ENCODE measurements at regions not wholly inside any gene's neighbourhood (a gene's known extent, or its start where the extent isn't known, plus 50 kb on each side); places are given as distances from the start of the nearest gene placed in this dataset.
A peak's percentile ranks its signal among the peaks of the same experiment; 100 is the strongest.
"Not testable (repeated sequence)": the region's sequence is repeated elsewhere in the genome, so short reads cannot be mapped to it uniquely, and the experiment has no call there.

DNA sequence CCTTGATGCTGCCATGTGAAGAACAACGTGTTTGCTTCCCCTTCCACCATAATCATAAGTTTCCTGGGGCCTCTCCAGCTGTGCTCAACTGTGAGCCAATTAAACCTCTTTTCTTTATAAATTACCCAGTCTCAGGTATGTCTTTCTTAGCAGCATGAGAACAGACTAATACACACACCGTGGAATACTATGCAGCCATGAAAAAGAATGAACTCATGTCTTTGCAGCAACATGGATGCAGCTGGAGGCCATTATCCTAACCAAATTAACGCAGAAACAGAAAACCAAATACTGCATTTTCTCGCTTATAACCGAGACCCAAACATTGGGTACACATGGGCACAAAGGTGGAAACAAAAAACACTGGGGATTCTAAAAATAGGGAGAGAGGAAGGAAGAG is 286.7 kb upstream of the MINDY3 start:
- Histone ChIP-seq H3K9me3 (ENCODE audit: control insufficient read depth, low read length) (peaks cover 4% of the 10 kb centered on the region), H2BK120ac (ENCODE audit: low read depth, low read length) (no peak overlapping the region), H3K23ac (ENCODE audit: low read length in 2 of 2) (no peak overlapping the region), H3K18ac (ENCODE audit: low read depth in 1 of 2, low read length in 2 of 2) (no peak overlapping the region), H2BK15ac (ENCODE audit: low read depth, poor library complexity, severe bottlenecking) (no peak overlapping the region), H2AK5ac (ENCODE audit: low read length, severe bottlenecking) (no peak overlapping the region), H3K27ac (ENCODE audit: low read length, poor library complexity, severe bottlenecking) (no peak overlapping the region), H3K14ac (ENCODE audit: low read length in 2 of 2) (no peak overlapping the region), H3K4ac (ENCODE audit: low read depth in 1 of 2, low read length in 2 of 2) (no peak overlapping the region), H4K91ac (ENCODE audit: low read length) (no peak overlapping the region), H3K4me1 (ENCODE audit: control insufficient read depth, insufficient read depth, low read depth, low read length) (no peaks in the 10 kb centered on the region), H3K4me2 (ENCODE audit: low read length, poor library complexity, severe bottlenecking) (no peak overlapping the region), H2BK5ac (ENCODE audit: low read depth, low read length, poor library complexity, severe bottlenecking) (no peak overlapping the region), H3K27me3 (ENCODE audit: control insufficient read depth in 1 of 2, insufficient read depth in 1 of 2, low read length in 2 of 2) (no peaks in the 10 kb centered on the region), H3K9ac (ENCODE audit: low read length) (no peak overlapping the region), H2AFZ (ENCODE audit: low read depth, low read length) (no peak overlapping the region), H3K4me3 (ENCODE audit: insufficient read depth in 1 of 2, low read depth in 1 of 2, low read length in 2 of 2) (no peak overlapping the region), H3K36me3 (ENCODE audit: control insufficient read depth in 1 of 2, insufficient read depth in 2 of 2, low read depth in 1 of 2, low read length in 2 of 2) (no peaks in the 10 kb centered on the region), H2BK12ac (ENCODE audit: low read length in 2 of 2) (no peak overlapping the region), H4K8ac (ENCODE audit: low read length) (no peak overlapping the region), H3K79me1 (replicated peaks; ENCODE audit: low read length, poor library complexity, severe bottlenecking) (no peaks in the 10 kb centered on the region)
- no peak for DNase-seq
- 66% methylated on average over 4 of the region's 5 CpGs for WGBS

DNA sequence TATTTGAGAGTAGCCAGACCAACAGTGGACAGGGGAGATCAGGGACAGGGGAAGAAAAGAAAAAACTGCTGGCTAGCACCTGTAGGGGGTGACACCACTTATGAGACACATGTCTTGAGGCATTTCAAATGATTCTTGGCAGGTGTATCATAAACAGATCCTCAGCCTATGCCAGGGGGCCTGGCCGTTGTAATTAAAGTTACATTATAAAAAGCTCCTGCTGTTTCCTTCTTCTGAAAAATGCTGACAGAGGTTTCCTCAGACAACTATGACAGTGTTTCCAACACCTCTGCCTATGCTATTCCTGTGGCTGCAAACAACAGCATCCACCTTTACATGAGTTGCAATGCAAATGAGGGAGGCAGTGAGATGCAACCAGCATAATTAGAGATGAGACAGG is 281.0 kb upstream of the PTER start:
- no peak overlapping the region for H3K4me3 ChIP-seq (ENCODE audit: insufficient read depth in 1 of 2, low read depth in 1 of 2, low read length in 2 of 2)
- no peaks in the 10 kb centered on the region for H3K79me1 ChIP-seq (replicated peaks; ENCODE audit: low read length, poor library complexity, severe bottlenecking)
- 61% methylated on average over 1 of the region's 1 CpG for WGBS
- peak overlapping the region; percentile 25 for H2BK5ac ChIP-seq (ENCODE audit: low read depth, low read length, poor library complexity, severe bottlenecking)
- H3K4me1 ChIP-seq (ENCODE audit: control insufficient read depth, insufficient read depth, low read depth, low read length) = no peaks in the 10 kb centered on the region
- DNase-seq = no peak
- H4K91ac ChIP-seq (ENCODE audit: low read length) = no peak overlapping the region
- H3K27ac ChIP-seq (ENCODE audit: low read length, poor library complexity, severe bottlenecking) = no peak overlapping the region
- H3K36me3 ChIP-seq (ENCODE audit: control insufficient read depth in 1 of 2, insufficient read depth in 2 of 2, low read depth in 1 of 2, low read length in 2 of 2) = no peaks in the 10 kb centered on the region
- H2AFZ ChIP-seq (ENCODE audit: low read depth, low read length) = no peak overlapping the region
- no peak overlapping the region for H3K14ac ChIP-seq (ENCODE audit: low read length in 2 of 2)
- H3K27me3 ChIP-seq (ENCODE audit: control insufficient read depth in 1 of 2, insufficient read depth in 1 of 2, low read length in 2 of 2) = no peaks in the 10 kb centered on the region
- H4K8ac ChIP-seq (ENCODE audit: low read length) = no peak overlapping the region
- no peak overlapping the region for H2AK5ac ChIP-seq (ENCODE audit: low read length, severe bottlenecking)
- H2BK15ac ChIP-seq (ENCODE audit: low read depth, poor library complexity, severe bottlenecking) = no peak overlapping the region
- H3K4me2 ChIP-seq (ENCODE audit: low read length, poor library complexity, severe bottlenecking) = no peak overlapping the region
- peaks cover 7% of the 10 kb centered on the region for H3K9me3 ChIP-seq (ENCODE audit: control insufficient read depth, low read length)
- no peak overlapping the region for H3K23ac ChIP-seq (ENCODE audit: low read length in 2 of 2)
- no peak overlapping the region for H3K9ac ChIP-seq (ENCODE audit: low read length)
- H2BK120ac ChIP-seq (ENCODE audit: low read depth, low read length) = no peak overlapping the region
- no peak overlapping the region for H3K18ac ChIP-seq (ENCODE audit: low read depth in 1 of 2, low read length in 2 of 2)
- H2BK12ac ChIP-seq (ENCODE audit: low read length in 2 of 2) = no peak overlapping the region
- H3K4ac ChIP-seq (ENCODE audit: low read depth in 1 of 2, low read length in 2 of 2) = no peak overlapping the region

DNA sequence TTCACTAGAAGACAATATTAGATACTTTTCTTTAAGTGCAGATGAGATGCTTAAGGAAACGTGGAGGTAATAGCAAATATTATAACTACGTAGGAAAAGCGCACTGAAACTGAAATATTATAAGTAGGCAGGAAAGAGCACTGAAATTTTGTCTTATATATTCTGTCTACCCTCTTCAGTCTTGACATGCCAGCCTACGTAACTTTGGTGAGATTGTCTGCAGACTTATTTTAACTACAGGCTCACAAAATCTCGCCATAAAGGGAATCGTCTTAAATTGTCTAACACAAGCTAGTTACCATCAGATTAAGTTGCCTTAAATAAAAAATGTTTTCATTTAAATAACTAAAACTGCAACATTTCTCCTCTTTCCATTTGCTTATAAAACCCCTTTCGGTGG is 280.1 kb upstream of the PTER start:
- no peaks in the 10 kb centered on the region for H3K4me1 ChIP-seq (ENCODE audit: control insufficient read depth, insufficient read depth, low read depth, low read length)
- H3K4me3 ChIP-seq (ENCODE audit: insufficient read depth in 1 of 2, low read depth in 1 of 2, low read length in 2 of 2) = no peak overlapping the region
- H3K9me3 ChIP-seq (ENCODE audit: control insufficient read depth, low read length) = peaks cover 10% of the 10 kb centered on the region
- H3K4me2 ChIP-seq (ENCODE audit: low read length, poor library complexity, severe bottlenecking) = no peak overlapping the region
- no peak overlapping the region for H2BK12ac ChIP-seq (ENCODE audit: low read length in 2 of 2)
- no peak overlapping the region for H4K91ac ChIP-seq (ENCODE audit: low read length)
- no peak overlapping the region for H3K18ac ChIP-seq (ENCODE audit: low read depth in 1 of 2, low read length in 2 of 2)
- H2AFZ ChIP-seq (ENCODE audit: low read depth, low read length) = no peak overlapping the region
- 75% methylated on average over 7 of the region's 7 CpGs for WGBS
- H4K8ac ChIP-seq (ENCODE audit: low read length) = no peak overlapping the region
- H3K36me3 ChIP-seq (ENCODE audit: control insufficient read depth in 1 of 2, insufficient read depth in 2 of 2, low read depth in 1 of 2, low read length in 2 of 2) = no peaks in the 10 kb centered on the region
- H3K79me1 ChIP-seq (replicated peaks; ENCODE audit: low read length, poor library complexity, severe bottlenecking) = no peaks in the 10 kb centered on the region
- no peak overlapping the region for H3K27ac ChIP-seq (ENCODE audit: low read length, poor library complexity, severe bottlenecking)
- no peak for DNase-seq
- no peak overlapping the region for H2BK15ac ChIP-seq (ENCODE audit: low read depth, poor library complexity, severe bottlenecking)
- H3K23ac ChIP-seq (ENCODE audit: low read length in 2 of 2) = no peak overlapping the region
- H3K9ac ChIP-seq (ENCODE audit: low read length) = no peak overlapping the region
- H2AK5ac ChIP-seq (ENCODE audit: low read length, severe bottlenecking) = no peak overlapping the region
- no peak overlapping the region for H3K14ac ChIP-seq (ENCODE audit: low read length in 2 of 2)
- no peak overlapping the region for H3K4ac ChIP-seq (ENCODE audit: low read depth in 1 of 2, low read length in 2 of 2)
- no peak overlapping the region for H2BK5ac ChIP-seq (ENCODE audit: low read depth, low read length, poor library complexity, severe bottlenecking)
- H3K27me3 ChIP-seq (ENCODE audit: control insufficient read depth in 1 of 2, insufficient read depth in 1 of 2, low read length in 2 of 2) = no peaks in the 10 kb centered on the region
- H2BK120ac ChIP-seq (ENCODE audit: low read depth, low read length) = no peak overlapping the region

DNA sequence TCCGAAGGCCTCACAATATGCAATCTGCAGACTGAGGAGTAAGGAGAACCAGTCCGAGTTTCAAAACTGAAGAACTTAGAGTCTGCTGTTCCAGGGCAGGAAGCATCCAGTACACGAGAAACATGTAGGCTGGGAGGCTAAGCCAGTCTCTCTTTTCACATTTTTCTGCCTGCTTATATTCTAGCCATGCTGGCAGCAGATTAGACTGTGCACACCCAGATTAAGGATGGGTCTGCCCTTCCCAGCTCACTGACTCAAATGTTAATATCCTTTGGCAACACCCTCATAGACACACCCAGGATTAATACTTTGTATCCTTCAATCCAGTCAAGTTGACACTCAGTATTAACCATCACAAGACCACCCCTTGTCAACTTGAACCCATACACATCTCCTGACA is 271.7 kb upstream of the PTER start:
- not testable (repeated sequence) for H4K8ac ChIP-seq (ENCODE audit: low read length); H4K91ac ChIP-seq (ENCODE audit: low read length); H3K4me1 ChIP-seq (ENCODE audit: control insufficient read depth, insufficient read depth, low read depth, low read length); H3K18ac ChIP-seq (ENCODE audit: low read depth in 1 of 2, low read length in 2 of 2); H3K27me3 ChIP-seq (ENCODE audit: control insufficient read depth in 1 of 2, insufficient read depth in 1 of 2, low read length in 2 of 2); H3K4ac ChIP-seq (ENCODE audit: low read depth in 1 of 2, low read length in 2 of 2); H3K14ac ChIP-seq (ENCODE audit: low read length in 2 of 2); H3K79me1 ChIP-seq (replicated peaks; ENCODE audit: low read length, poor library complexity, severe bottlenecking); H3K27ac ChIP-seq (ENCODE audit: low read length, poor library complexity, severe bottlenecking); H3K36me3 ChIP-seq (ENCODE audit: control insufficient read depth in 1 of 2, insufficient read depth in 2 of 2, low read depth in 1 of 2, low read length in 2 of 2); H2BK15ac ChIP-seq (ENCODE audit: low read depth, poor library complexity, severe bottlenecking); H2BK5ac ChIP-seq (ENCODE audit: low read depth, low read length, poor library complexity, severe bottlenecking); H2BK120ac ChIP-seq (ENCODE audit: low read depth, low read length); H3K4me3 ChIP-seq (ENCODE audit: insufficient read depth in 1 of 2, low read depth in 1 of 2, low read length in 2 of 2); DNase-seq; H3K4me2 ChIP-seq (ENCODE audit: low read length, poor library complexity, severe bottlenecking); H2AFZ ChIP-seq (ENCODE audit: low read depth, low read length); H3K23ac ChIP-seq (ENCODE audit: low read length in 2 of 2); H3K9ac ChIP-seq (ENCODE audit: low read length); H2AK5ac ChIP-seq (ENCODE audit: low read length, severe bottlenecking); H2BK12ac ChIP-seq (ENCODE audit: low read length in 2 of 2)
- peaks cover 19% of the 10 kb centered on the region for H3K9me3 ChIP-seq (ENCODE audit: control insufficient read depth, low read length)
- WGBS = 61% methylated on average over 3 of the region's 3 CpGs
